Psoas muscle (tissue), 7 donors: ENCODE measurements at regions not wholly inside any gene's neighbourhood (a gene's known extent, or its start where the extent isn't known, plus 50 kb on each side); places are given as distances from the start of the nearest gene placed in this dataset.

ENCODE experiments used
- ATAC-seq, 4 donors: fragments of 200-7000 bp; cut with Tn5 transposase; one replicate each; pipeline ENCODE4 v1.9.1; 2020; ENCODE audit warnings: moderate library complexity in 3 of 4, mild to moderate bottlenecking in 2 of 4
- DNase-seq, 2 donors: peaks; one replicate each; pipeline ENCODE4 v3.0.0-alpha.2; 2020
- H3K27ac ChIP-seq: fragments of 200-600 bp; one replicate; pipeline ENCODE4 v1.8.0; 2022
- H3K27me3 ChIP-seq, 3 donors: fragments of 200-600 bp in 1 of 3; one replicate each; pipeline versions ENCODE4 v1.6.1 to v1.8.0; 2013 to 2022; ENCODE audit warnings: low read length in 2 of 3, mild to moderate bottlenecking in 2 of 3, moderate library complexity in 1 of 3; ENCODE audit not compliant: insufficient read depth in 3 of 3
- H3K36me3 ChIP-seq, 2 donors: fragments of 200-600 bp in 1 of 2; one replicate each; pipeline versions ENCODE4 v1.6.1 to v1.8.0; 2013 to 2022; ENCODE audit warnings: low read depth in 1 of 2, mild to moderate bottlenecking in 1 of 2, moderate library complexity in 1 of 2; ENCODE audit not compliant: insufficient read depth in 1 of 2
- H3K4me1 ChIP-seq: fragments of 200-600 bp; one replicate; pipeline ENCODE4 v1.8.0; 2022
- H3K4me3 ChIP-seq: fragments of 200-600 bp; one replicate; pipeline ENCODE4 v1.8.0; 2022; ENCODE audit warnings: mild to moderate bottlenecking
- H3K9me3 ChIP-seq: fragments of 200-600 bp; one replicate; pipeline ENCODE4 v1.8.0; 2022
- CTCF ChIP-seq: fragments of 200-600 bp; IDR thresholded peaks from one replicate; pipeline ENCODE4 v1.8.0; 2022; ENCODE audit warnings: antibody characterized with exemption
- WGBS, 3 donors: extraction: QIAGEN DNeasy Blood & Tissue Kit; methylation state at CpG; one replicate each; pipeline versions ENCODE4 v1.1.6 to v1.1.7; 2013; 5-methylcytosine and 5-hydroxymethylcytosine counted together
- intact Hi-C, 2 donors: fragments of 100-400 bp; cut with DNase I; formaldehyde crosslinking; loops; one replicate each; pipeline versions ENCODE4 v1.11.0 to v1.14.2; 2022
- donor health status: healthy with polysubstance abuse.
- donor health status: DM: no; HTN: no; CAD: no; lungs with moderate emphysema.
- donor health status: Bipolar disorder and iron deficiency.
- donor health status: healthy.
- donor health status: DM: yes; HTN: yes; CAD: no.
- donor health status: DM: no; HTN: no; CAD: no.
- donor health status: DM: yes; HTN: yes; CAD: no.

- ATAC-seq: no peak
These were observed 585.3 kb upstream of the CCNG1 start for GRCh38 chr5:162852134-162852533.

GRCh38 chr5:162858770-162859169 lies 578.6 kb upstream of the CCNG1 start:
- Histone ChIP-seq H3K9me3 (peaks cover 12% of the 10 kb centered on the region), H3K27me3 (no peaks in the 10 kb centered on the region), H3K36me3 (no peaks in the 10 kb centered on the region), H3K4me1 (no peaks in the 10 kb centered on the region), H3K27ac (no peak overlapping the region), H3K4me3 (no peak overlapping the region)
- ATAC-seq (no peak), DNase-seq (no peak)
- no peak for TF ChIP-seq CTCF
- intact Hi-C loops: no loop called here
- 87 to 93% (median 93%) methylated on average over 4 of the region's 4 CpGs for WGBS, 3 donors

More at GRCh38 chr5:162852134-162852533, 585.3 kb upstream of the CCNG1 start:
- H3K4me1 ChIP-seq: no peaks in the 10 kb centered on the region
- no peaks in the 10 kb centered on the region for H3K27me3 ChIP-seq
- WGBS, 3 donors: 84 to 87% (median 86%) methylated on average over 2 of the region's 2 CpGs
- no peak overlapping the region for H3K4me3 ChIP-seq
- no peaks in the 10 kb centered on the region for H3K36me3 ChIP-seq
- no peak for DNase-seq
- H3K9me3 ChIP-seq: no peaks in the 10 kb centered on the region
- no peak for TF ChIP-seq CTCF
- no peak overlapping the region for H3K27ac ChIP-seq
- intact Hi-C loops: no loop called here

GRCh38 chr5:162870966-162871365 lies 566.4 kb upstream of the CCNG1 start:
- intact Hi-C loops: no loop called here
- Histone ChIP-seq H3K4me1 (no peaks in the 10 kb centered on the region), H3K36me3 (no peaks in the 10 kb centered on the region), H3K27ac (no peak overlapping the region), H3K27me3 (no peaks in the 10 kb centered on the region), H3K9me3 (peaks cover 3% of the 10 kb centered on the region), H3K4me3 (no peak overlapping the region)
- no peak for TF ChIP-seq CTCF
- ATAC-seq (no peak), DNase-seq (no peak)

- no peak overlapping the region for H3K27ac ChIP-seq
- no peak for ATAC-seq
- intact Hi-C loops: no loop called here
- no peaks in the 10 kb centered on the region for H3K4me1 ChIP-seq
- no peak overlapping the region for H3K4me3 ChIP-seq
- H3K36me3 ChIP-seq: no peaks in the 10 kb centered on the region
- TF ChIP-seq CTCF: no peak
- no peaks in the 10 kb centered on the region for H3K27me3 ChIP-seq
- no peak for DNase-seq
- no peaks in the 10 kb centered on the region for H3K9me3 ChIP-seq
- 79 to 92% (median 91%) methylated on average over 12 of the region's 12 CpGs for WGBS, 3 donors
These were observed 554.8 kb upstream of the CCNG1 start for GRCh38 chr5:162882629-162883028.

DNA sequence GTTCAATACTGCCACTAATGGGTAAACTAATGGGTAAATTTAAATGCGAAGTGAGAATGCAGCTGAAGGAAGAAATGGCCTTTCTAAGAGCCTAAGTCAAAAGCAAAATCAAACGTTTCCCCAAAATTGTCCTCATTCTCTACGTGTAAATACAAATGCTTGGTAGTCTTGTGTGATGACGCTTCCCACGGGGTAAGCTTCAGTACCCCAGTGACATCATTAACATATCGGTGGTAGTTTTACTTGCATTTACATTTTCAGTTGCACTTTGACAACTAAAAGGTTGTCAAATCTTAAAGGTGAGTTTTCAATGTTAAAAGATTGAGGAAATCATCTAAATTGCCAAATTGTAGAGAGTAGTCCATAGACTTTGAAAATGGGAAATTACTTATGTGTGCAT lies 550.7 kb upstream of the CCNG1 start:
- no peak for ATAC-seq
- no peaks in the 10 kb centered on the region for H3K9me3 ChIP-seq
- H3K27ac ChIP-seq: no peak overlapping the region
- no peak for DNase-seq
- no peak overlapping the region for H3K4me3 ChIP-seq
- no peak for TF ChIP-seq CTCF
- H3K4me1 ChIP-seq: no peaks in the 10 kb centered on the region
- intact Hi-C loops: no loop called here
- H3K27me3 ChIP-seq: no peaks in the 10 kb centered on the region
- H3K36me3 ChIP-seq: no peaks in the 10 kb centered on the region
- WGBS, 3 donors: 56 to 62% (median 58%) methylated on average over 6 of the region's 6 CpGs
